ENCODE measurements at regions not wholly inside any gene's neighbourhood (a gene's known extent, or its start where the extent isn't known, plus 50 kb on each side); places are given as distances from the start of the nearest gene placed in this dataset.

DNA sequence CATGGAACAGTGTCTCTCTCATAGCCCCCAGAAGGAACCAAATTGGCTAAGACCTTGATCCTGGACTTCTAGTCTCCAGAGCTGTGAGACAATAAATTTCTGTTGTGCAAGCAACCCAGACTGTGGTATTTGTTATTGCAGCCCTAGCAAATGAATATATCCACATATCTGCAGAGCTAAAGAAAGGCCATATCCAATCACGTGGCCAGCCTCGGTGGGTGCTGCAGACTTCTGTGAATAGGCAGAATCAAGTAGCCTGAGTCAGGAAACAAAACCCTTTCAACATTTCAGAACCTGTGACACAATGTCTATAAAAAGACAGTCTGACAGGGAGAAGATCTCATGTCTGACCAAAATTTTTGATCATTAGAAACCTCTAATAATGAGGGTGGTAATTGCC, 71.0 kb upstream of the CPM start:
- ChIA-PET POLR2A (interaction anchor here (0.6 kb wide), 1 partner anchor 138 kb away, joined by 3 read pairs; no protein-coding TSS in a partner anchor), CTCF (interaction anchor here (0.6 kb wide), 1 partner anchor 49 kb away, joined by 3 read pairs; no protein-coding TSS in a partner anchor)
- Histone ChIP-seq H3K27me3 (ENCODE audit: control insufficient read depth, insufficient read depth, low read length) (no peaks in the 10 kb centered on the region), H3K4me1 (ENCODE audit: control insufficient read depth, insufficient read depth, low read length) (peaks cover 6% of the 10 kb centered on the region), H3K27ac (ENCODE audit: low read length) (no peak overlapping the region), H3K9me3 (ENCODE audit: control insufficient read depth, insufficient read depth, low read depth, low read length) (no peaks in the 10 kb centered on the region), H3K36me3 (ENCODE audit: control insufficient read depth, insufficient read depth, low read length) (no peaks in the 10 kb centered on the region), H3K4me3 (ENCODE audit: low read depth in 2 of 2, low read length in 2 of 2) (no peak overlapping the region)
- DNase-seq (ENCODE audit: low read depth, low spot score) (no peak), ATAC-seq (no peak)
- in situ Hi-C loops (cut with HindIII; ENCODE audit: low pct_unique_long_range_greater_than_20kb, low sequenced_read_pairs): no loop called here
- TF ChIP-seq SIN3A (IDR thresholded peaks at IDR 0.05; ENCODE audit: borderline replicate concordance, insufficient read depth, low read depth, low read length): no peak
- TF ChIP-seq, protein P1, sequence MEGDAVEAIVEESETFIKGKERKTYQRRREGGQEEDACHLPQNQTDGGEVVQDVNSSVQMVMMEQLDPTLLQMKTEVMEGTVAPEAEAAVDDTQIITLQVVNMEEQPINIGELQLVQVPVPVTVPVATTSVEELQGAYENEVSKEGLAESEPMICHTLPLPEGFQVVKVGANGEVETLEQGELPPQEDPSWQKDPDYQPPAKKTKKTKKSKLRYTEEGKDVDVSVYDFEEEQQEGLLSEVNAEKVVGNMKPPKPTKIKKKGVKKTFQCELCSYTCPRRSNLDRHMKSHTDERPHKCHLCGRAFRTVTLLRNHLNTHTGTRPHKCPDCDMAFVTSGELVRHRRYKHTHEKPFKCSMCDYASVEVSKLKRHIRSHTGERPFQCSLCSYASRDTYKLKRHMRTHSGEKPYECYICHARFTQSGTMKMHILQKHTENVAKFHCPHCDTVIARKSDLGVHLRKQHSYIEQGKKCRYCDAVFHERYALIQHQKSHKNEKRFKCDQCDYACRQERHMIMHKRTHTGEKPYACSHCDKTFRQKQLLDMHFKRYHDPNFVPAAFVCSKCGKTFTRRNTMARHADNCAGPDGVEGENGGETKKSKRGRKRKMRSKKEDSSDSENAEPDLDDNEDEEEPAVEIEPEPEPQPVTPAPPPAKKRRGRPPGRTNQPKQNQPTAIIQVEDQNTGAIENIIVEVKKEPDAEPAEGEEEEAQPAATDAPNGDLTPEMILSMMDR (IDR thresholded peaks at IDR 0.05): no peak
- TF ChIP-seq TCF7L2 (IDR thresholded peaks at IDR 0.05; ENCODE audit: low read depth, low read length): no peak
- TF ChIP-seq, protein P2, sequence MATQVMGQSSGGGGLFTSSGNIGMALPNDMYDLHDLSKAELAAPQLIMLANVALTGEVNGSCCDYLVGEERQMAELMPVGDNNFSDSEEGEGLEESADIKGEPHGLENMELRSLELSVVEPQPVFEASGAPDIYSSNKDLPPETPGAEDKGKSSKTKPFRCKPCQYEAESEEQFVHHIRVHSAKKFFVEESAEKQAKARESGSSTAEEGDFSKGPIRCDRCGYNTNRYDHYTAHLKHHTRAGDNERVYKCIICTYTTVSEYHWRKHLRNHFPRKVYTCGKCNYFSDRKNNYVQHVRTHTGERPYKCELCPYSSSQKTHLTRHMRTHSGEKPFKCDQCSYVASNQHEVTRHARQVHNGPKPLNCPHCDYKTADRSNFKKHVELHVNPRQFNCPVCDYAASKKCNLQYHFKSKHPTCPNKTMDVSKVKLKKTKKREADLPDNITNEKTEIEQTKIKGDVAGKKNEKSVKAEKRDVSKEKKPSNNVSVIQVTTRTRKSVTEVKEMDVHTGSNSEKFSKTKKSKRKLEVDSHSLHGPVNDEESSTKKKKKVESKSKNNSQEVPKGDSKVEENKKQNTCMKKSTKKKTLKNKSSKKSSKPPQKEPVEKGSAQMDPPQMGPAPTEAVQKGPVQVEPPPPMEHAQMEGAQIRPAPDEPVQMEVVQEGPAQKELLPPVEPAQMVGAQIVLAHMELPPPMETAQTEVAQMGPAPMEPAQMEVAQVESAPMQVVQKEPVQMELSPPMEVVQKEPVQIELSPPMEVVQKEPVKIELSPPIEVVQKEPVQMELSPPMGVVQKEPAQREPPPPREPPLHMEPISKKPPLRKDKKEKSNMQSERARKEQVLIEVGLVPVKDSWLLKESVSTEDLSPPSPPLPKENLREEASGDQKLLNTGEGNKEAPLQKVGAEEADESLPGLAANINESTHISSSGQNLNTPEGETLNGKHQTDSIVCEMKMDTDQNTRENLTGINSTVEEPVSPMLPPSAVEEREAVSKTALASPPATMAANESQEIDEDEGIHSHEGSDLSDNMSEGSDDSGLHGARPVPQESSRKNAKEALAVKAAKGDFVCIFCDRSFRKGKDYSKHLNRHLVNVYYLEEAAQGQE (IDR thresholded peaks at IDR 0.05; ENCODE audit: insufficient read depth in 1 of 2, low read depth in 2 of 2, low read length in 1 of 2): no peak
- TF ChIP-seq POLR2AphosphoS5 (IDR thresholded peaks at IDR 0.05; ENCODE audit: low read depth, low read length): no peak
- no TSS peak for BruUV-seq (replicated peaks)
- intact Hi-C loops (cut with micrococcal nuclease; ENCODE audit: unreplicated experiment): no loop called here

DNA sequence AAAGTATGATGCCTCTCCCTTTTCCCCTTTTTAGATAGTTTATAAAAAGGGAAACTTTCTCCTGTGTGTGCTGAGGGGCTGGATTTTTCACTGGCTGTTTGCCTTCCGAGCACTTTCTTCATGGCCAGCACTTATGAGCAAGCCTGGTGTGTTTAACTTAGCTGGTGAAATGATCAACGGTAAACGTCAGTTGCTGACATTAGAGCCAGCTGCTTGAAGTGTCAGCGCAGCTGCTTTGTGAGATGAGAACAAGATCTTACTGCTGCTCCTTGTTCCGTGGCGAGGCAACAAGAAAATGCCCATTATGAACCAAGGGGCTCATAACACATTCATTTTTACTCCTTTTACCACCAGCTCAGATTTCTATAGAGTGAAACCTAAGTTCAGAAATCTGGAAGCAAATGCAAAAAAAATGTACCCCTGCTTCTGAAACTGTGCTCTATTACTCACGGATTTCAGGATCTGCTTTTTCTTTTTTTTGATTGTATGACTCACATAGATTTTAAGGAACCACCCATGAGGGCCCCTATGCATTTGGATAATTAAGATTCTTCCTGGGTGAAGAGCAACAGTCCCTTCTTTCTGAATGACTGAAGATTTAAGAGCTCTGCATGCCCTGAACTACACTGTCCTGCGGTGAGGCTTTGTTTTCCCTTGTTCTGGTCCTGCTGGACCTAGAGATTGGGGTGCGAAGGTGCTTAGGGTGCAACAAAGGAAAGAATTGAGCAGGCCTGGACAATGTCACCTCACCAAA, 74.3 kb upstream of the CPM start:
- ChIA-PET POLR2A (interaction anchor here (0.7 kb wide), 1 partner anchor 30 kb away, joined by 4 read pairs; no protein-coding TSS in a partner anchor), CTCF (no interaction called here)
- BruUV-seq (replicated peaks): no TSS peak
- TF ChIP-seq POLR2AphosphoS5 (IDR thresholded peaks at IDR 0.05; ENCODE audit: low read depth, low read length) (no peak), TCF7L2 (IDR thresholded peaks at IDR 0.05; ENCODE audit: low read depth, low read length) (no peak), SIN3A (IDR thresholded peaks at IDR 0.05; ENCODE audit: borderline replicate concordance, insufficient read depth, low read depth, low read length) (no peak)
- TF ChIP-seq, protein P1 (IDR thresholded peaks at IDR 0.05): no peak
- TF ChIP-seq, protein P2 (IDR thresholded peaks at IDR 0.05; ENCODE audit: insufficient read depth in 1 of 2, low read depth in 2 of 2, low read length in 1 of 2): no peak
- H3K27ac ChIP-seq (ENCODE audit: low read length): no peak overlapping the region
- no peaks in the 10 kb centered on the region for H3K27me3 ChIP-seq (ENCODE audit: control insufficient read depth, insufficient read depth, low read length)
- peaks cover 6% of the 10 kb centered on the region for H3K4me1 ChIP-seq (ENCODE audit: control insufficient read depth, insufficient read depth, low read length)
- ATAC-seq (peak; percentile 51; the same call in 1 of the 2 replicates), DNase-seq (ENCODE audit: low read depth, low spot score) (no peak)
- no peaks in the 10 kb centered on the region for H3K9me3 ChIP-seq (ENCODE audit: control insufficient read depth, insufficient read depth, low read depth, low read length)
- intact Hi-C loops (cut with micrococcal nuclease; ENCODE audit: unreplicated experiment) (no loop called here), in situ Hi-C loops (cut with HindIII; ENCODE audit: low pct_unique_long_range_greater_than_20kb, low sequenced_read_pairs) (no loop called here)
- no peaks in the 10 kb centered on the region for H3K36me3 ChIP-seq (ENCODE audit: control insufficient read depth, insufficient read depth, low read length)
- no peak overlapping the region for H3K4me3 ChIP-seq (ENCODE audit: low read depth in 2 of 2, low read length in 2 of 2)

All from Panc1 (cell line).